ENCODE measurements at regions not wholly inside any gene's neighbourhood (a gene's known extent, or its start where the extent isn't known, plus 50 kb on each side); places are given as distances from the start of the nearest gene placed in this dataset.

GRCh38 chr2:7627583-7627982 lies 710.4 kb downstream of the RNF144A start:
- TF ChIP-seq FOXP2 (optimal IDR thresholded peaks at IDR 0.05; ENCODE audit: borderline replicate concordance, extremely low read depth, extremely low read length, insufficient read depth), result no peak
- no peak for TF ChIP-seq POLR2AphosphoS5 (IDR thresholded peaks at IDR 0.05; ENCODE audit: low read depth, low read length)
- TF ChIP-seq, protein P1, sequence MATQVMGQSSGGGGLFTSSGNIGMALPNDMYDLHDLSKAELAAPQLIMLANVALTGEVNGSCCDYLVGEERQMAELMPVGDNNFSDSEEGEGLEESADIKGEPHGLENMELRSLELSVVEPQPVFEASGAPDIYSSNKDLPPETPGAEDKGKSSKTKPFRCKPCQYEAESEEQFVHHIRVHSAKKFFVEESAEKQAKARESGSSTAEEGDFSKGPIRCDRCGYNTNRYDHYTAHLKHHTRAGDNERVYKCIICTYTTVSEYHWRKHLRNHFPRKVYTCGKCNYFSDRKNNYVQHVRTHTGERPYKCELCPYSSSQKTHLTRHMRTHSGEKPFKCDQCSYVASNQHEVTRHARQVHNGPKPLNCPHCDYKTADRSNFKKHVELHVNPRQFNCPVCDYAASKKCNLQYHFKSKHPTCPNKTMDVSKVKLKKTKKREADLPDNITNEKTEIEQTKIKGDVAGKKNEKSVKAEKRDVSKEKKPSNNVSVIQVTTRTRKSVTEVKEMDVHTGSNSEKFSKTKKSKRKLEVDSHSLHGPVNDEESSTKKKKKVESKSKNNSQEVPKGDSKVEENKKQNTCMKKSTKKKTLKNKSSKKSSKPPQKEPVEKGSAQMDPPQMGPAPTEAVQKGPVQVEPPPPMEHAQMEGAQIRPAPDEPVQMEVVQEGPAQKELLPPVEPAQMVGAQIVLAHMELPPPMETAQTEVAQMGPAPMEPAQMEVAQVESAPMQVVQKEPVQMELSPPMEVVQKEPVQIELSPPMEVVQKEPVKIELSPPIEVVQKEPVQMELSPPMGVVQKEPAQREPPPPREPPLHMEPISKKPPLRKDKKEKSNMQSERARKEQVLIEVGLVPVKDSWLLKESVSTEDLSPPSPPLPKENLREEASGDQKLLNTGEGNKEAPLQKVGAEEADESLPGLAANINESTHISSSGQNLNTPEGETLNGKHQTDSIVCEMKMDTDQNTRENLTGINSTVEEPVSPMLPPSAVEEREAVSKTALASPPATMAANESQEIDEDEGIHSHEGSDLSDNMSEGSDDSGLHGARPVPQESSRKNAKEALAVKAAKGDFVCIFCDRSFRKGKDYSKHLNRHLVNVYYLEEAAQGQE (IDR thresholded peaks at IDR 0.05; ENCODE audit: insufficient read depth in 1 of 2, low read depth in 2 of 2, low read length in 2 of 2), result no peak
- no peak for TF ChIP-seq SIN3A (IDR thresholded peaks at IDR 0.05; ENCODE audit: borderline replicate concordance, insufficient read depth, low read length)
- TF ChIP-seq TAF1 (IDR thresholded peaks at IDR 0.05; ENCODE audit: borderline replicate concordance, insufficient read depth, low read length), result no peak

DNA sequence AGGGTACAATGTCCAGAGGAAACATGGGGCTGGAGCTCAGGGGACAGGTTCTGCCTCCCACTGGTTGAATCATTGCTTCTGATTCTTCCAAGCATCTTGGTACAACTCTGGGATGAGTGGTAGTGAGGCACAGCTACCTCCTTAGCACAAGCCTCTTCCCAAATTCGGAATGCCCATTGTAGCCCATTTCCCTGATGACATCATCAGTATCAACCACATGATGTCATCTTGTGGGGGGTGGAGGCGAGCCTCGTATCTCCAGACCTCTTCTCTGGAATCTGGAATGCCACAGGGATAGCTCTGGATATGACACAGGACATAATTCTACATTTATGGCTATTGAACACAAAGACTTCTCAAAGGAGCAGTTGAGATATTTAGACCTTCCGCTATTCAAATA lies 715.2 kb downstream of the RNF144A start:
- TF ChIP-seq POLR2AphosphoS5 (IDR thresholded peaks at IDR 0.05; ENCODE audit: low read depth, low read length) (no peak), SIN3A (IDR thresholded peaks at IDR 0.05; ENCODE audit: borderline replicate concordance, insufficient read depth, low read length) (no peak), TAF1 (IDR thresholded peaks at IDR 0.05; ENCODE audit: borderline replicate concordance, insufficient read depth, low read length) (no peak), FOXP2 (optimal IDR thresholded peaks at IDR 0.05; ENCODE audit: borderline replicate concordance, extremely low read depth, extremely low read length, insufficient read depth) (no peak)
- TF ChIP-seq, protein P1 (IDR thresholded peaks at IDR 0.05; ENCODE audit: insufficient read depth in 1 of 2, low read depth in 2 of 2, low read length in 2 of 2), result no peak

GRCh38 chr2:7633566-7634153 lies 716.4 kb downstream of the RNF144A start:
- TF ChIP-seq, protein P1 (IDR thresholded peaks at IDR 0.05; ENCODE audit: insufficient read depth in 1 of 2, low read depth in 2 of 2, low read length in 2 of 2), result no peak
- no peak for TF ChIP-seq TAF1 (IDR thresholded peaks at IDR 0.05; ENCODE audit: borderline replicate concordance, insufficient read depth, low read length)
- TF ChIP-seq SIN3A (IDR thresholded peaks at IDR 0.05; ENCODE audit: borderline replicate concordance, insufficient read depth, low read length), result no peak
- no peak for TF ChIP-seq FOXP2 (optimal IDR thresholded peaks at IDR 0.05; ENCODE audit: borderline replicate concordance, extremely low read depth, extremely low read length, insufficient read depth)
- no peak for TF ChIP-seq POLR2AphosphoS5 (IDR thresholded peaks at IDR 0.05; ENCODE audit: low read depth, low read length)

GRCh38 chr2:7634409-7634808 lies 717.2 kb downstream of the RNF144A start:
- TF ChIP-seq SIN3A (IDR thresholded peaks at IDR 0.05; ENCODE audit: borderline replicate concordance, insufficient read depth, low read length) (no peak), FOXP2 (optimal IDR thresholded peaks at IDR 0.05; ENCODE audit: borderline replicate concordance, extremely low read depth, extremely low read length, insufficient read depth) (no peak), POLR2AphosphoS5 (IDR thresholded peaks at IDR 0.05; ENCODE audit: low read depth, low read length) (no peak), TAF1 (IDR thresholded peaks at IDR 0.05; ENCODE audit: borderline replicate concordance, insufficient read depth, low read length) (no peak)
- TF ChIP-seq, protein P1 (IDR thresholded peaks at IDR 0.05; ENCODE audit: insufficient read depth in 1 of 2, low read depth in 2 of 2, low read length in 2 of 2), result no peak
